GM21576 (cell line): ENCODE measurements at regions not wholly inside any gene's neighbourhood (a gene's known extent, or its start where the extent isn't known, plus 50 kb on each side); places are given as distances from the start of the nearest gene placed in this dataset.
"Not testable (repeated sequence)": the region's sequence is repeated elsewhere in the genome, so short reads cannot be mapped to it uniquely, and the experiment has no call there.

Experiments
- ATAC-seq: cut with Tn5 transposase; IDR thresholded peaks from one replicate; pipeline ENCODE4 v1.9.1; 2021; ENCODE audit warnings: mild to moderate bottlenecking, moderate library complexity; ENCODE audit not compliant: unreplicated experiment

DNA sequence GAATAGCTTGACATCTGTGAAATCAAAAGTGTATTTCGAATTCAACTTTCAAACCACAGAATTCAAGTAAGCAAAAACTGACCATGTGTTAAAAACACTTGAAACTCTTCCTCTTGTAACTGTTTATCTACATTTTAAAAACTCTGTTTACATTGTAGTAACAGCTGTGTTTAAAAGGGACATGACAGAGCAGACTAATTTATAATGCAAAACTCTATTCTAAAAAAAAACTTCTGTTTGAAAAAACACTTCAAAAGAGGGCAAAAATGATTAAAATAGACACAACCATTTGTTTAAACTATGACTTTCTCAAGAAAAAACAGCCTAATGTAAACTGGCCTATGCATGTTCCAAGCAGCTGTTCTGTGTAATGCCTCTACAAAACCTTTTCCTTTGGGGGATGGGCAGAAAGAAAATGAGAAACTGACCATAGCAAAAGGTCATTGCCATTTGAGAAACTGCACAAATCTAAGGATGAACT is 149.1 kb upstream of the HMGA2 start:
- no peak for ATAC-seq

- ATAC-seq = not testable (repeated sequence)
Observed at GRCh38 chr12:65678172-65678571, 146.1 kb upstream of the HMGA2 start.

- ATAC-seq = no peak
Observed at GRCh38 chr12:65681226-65681625, 143.1 kb upstream of the HMGA2 start.

DNA sequence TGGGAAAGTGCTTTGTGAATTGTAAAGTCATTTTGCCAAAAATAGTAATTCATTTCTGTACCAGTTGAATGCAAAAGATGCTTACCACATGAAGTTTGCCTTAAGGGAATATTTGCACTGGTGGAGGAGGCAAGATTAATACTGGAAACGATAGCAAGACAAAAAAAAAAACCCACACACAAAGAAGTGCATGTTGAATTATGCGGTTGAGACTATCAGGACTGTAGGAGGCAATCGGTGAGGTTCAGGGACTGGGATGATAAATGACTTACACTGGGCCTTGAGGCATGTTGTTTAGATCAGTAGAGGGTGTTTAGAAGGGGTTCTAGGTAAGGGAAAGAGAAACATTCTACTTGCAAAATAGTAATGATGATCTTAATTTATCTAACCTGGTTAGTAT is 142.2 kb upstream of the HMGA2 start:
- ATAC-seq = no peak

- ATAC-seq = no peak
Observed at GRCh38 chr12:65684906-65685305, 139.4 kb upstream of the HMGA2 start.

- ATAC-seq = no peak
Observed at GRCh38 chr12:65685514-65685913, 138.8 kb upstream of the HMGA2 start.

- ATAC-seq = no peak
Observed at GRCh38 chr12:65689508-65689907, 134.8 kb upstream of the HMGA2 start.

DNA sequence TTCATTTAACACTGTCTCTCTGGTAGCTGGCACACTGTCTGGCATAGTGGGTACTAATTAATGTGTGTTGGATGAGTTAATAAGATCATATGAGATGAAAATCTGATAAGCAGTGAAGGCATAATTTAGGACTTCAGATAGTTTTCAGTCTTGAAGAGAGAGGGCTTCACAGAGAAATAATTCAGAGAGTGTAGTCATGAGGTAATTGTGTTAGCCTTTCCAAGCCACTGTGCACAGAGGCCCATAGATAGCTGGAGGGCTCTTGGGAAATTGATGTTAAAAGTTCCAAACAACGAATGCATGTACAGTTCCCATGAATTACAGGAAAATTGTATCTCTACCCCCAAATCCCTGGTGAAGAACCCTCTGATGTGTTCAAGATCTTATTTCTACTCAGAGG is 133.8 kb upstream of the HMGA2 start:
- no peak for ATAC-seq

GRCh38 chr12:65694130-65694529 is 130.2 kb upstream of the HMGA2 start:
- no peak for ATAC-seq

GRCh38 chr12:65695113-65695865 is 129.0 kb upstream of the HMGA2 start:
- ATAC-seq = no peak

DNA sequence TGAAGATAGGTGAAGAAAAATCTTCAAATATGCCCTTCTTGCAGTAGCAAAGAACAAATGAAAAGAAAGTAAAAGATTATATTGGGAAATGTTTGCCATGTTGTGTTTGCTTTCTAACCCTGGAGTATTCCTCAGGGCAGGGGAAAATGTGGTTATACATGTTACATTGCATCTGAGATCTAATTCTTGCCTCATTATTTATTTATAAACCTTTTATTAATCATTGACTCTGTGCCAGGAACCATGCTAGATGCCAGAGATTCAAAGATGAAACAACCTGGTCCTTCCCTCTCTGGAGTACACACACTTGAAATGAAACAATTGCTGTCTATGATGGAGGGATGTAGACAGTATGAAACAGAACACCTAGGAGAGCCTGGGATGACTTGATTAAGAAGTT is 128.1 kb upstream of the HMGA2 start:
- ATAC-seq = no peak

GRCh38 chr12:65699251-65699650 is 125.0 kb upstream of the HMGA2 start:
- no peak for ATAC-seq

DNA sequence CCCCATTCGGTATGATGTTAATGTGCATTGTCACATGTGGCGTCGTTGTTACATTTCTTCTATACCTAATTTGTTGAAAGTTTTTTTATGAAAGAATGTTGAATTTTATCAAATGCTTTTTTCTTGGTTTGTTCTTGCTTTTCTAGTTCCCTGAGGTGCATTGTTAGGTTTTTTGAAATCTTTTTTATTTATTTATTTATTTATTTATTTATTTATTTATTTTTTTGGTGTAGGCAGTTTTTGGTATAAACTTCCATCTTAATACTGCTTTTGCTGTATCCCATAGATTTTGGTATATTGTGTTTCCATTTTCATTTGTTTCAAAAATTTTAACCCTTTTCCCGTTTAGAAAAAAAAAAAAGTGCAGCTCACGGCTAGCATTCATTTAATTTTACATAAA is 121.1 kb upstream of the HMGA2 start:
- ATAC-seq = no peak

DNA sequence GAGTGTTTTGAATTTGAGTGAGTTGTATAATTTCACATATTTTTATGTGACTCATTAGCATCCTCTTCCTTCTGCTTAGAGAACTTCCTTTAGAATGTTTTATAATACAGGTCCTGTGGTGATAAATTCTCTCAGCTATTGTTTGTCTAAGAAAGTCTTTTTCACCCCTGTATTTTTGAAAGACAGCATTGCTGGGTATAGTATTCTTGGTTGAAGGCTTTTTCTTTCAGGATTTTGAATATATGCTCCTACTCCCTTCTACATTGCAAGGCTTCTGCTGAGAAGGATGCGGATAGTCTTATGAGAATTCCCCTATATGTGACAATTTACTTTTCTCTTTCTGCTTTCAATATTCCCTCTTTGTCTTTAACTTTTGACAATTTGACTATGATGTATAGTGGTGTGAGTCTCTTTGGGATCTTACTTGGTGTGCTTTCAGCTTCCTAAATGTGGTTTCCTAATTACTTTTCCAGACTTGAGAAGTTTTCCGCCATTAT is 118.9 kb upstream of the HMGA2 start:
- ATAC-seq = no peak

DNA sequence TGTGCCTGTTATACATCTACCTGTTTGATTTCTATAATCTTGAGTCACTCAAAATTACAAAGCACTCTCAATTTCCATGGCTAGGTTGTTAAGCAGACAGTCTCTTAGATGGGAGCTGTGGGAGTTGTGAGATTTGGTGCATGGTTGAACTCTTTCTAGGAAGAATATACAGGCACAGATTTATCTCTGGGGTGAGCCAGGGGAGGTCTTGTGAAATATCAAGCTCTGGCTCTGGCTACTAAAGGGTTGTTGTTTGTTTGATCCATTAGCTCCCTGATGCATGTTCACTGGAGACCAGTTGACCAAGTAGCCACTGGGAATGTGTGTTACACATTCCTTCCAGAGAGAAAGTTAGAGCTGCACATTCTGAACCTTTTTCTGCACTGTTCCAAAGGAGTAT is 117.2 kb upstream of the HMGA2 start:
- no peak for ATAC-seq

- ATAC-seq = no peak
Observed at GRCh38 chr12:65712260-65713004, 111.9 kb upstream of the HMGA2 start.

DNA sequence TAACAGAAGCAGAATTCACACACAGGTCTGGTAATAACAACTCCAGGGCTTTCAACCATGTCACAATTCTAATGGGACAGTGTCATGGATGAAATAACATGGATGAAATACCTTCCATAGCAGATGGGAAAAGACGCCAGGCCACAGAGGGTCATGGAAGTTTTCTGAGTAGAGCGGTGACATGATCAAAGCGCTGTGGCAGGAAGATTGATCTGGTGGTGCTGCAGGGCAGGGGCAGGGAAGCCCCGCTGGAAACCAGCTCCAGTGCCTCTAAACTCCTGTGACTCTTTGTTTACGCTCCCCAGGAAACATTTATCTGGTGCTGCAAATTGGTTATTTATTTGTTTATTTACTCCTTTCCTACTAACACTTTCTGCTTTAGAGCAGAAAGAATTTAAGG is 108.3 kb upstream of the HMGA2 start:
- no peak for ATAC-seq

DNA sequence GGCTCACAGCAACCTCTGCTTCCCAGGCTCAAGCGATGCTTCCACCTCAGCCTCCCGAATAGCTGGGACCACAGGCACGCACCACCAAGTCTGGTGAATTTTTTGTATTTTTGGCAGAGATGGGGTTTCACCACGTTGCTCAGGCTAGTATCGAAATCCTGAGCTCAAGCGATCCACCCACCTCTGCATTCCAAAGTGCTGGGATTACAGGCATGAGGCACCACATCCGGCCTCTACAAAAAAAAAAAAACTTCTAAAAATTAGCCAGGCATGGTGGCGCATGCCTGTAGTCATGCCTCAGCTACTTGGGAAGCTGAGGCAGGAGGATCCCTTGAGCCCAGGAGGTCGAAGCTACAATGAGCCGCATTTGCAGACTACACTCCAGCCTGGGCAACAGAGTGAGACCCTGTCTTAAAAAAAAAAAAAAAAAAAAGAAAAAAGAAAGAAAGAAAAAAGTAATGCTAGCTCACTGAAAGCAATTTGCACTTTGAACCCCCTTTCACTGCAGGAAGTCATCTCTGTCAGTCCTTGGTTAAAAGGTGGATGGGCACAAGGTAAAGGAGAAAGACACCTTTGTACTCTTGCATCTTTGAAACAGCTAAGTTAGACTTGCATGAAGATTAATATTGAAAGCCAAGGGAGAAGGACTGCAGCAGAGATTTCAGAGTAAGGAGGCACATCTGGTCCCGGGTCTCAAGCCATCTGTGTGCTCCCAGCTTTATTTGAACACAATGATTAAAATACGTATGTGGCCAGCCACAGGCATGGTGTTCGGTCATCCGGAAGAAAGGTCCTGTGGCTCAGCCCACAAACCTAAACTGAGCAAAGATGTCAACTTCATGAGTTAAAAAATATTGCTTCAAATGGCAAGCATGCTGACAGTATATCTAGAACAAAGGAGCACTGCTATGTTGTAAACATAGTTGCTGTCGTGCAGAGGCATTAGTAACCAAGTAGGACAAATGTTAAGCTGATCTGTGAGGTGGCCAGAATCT is 103.8 kb upstream of the HMGA2 start:
- ATAC-seq = no peak

DNA sequence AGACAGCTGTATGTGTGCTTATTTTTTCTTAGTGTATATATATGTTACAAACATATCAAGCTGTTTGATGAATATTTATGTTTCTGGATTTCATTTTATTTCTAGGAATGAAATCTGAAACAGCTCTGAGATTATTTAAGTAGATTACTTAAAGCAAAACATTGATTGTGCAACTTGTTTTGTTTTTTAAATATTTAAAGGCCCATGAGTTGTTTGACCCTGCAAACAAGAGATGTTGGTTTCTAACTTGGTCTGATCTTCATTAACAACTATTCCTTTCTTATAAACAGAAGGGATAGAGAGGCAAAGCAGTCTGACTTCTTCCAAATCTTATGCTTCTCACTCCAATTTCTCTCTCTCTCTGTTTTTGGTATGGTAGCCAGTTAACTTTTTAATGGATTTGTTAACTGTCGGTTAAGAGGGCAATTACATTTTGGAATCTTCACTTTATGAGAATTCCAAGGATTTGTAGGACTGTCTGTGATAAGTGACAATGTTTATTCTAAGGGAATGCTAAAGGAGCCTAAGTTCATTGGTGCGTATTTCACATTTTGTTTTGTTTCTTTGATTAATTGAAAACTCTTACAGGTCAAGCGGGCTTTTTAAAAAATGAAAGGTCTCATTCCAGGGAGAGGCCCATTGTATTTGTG is 102.6 kb upstream of the HMGA2 start:
- ATAC-seq = no peak

DNA sequence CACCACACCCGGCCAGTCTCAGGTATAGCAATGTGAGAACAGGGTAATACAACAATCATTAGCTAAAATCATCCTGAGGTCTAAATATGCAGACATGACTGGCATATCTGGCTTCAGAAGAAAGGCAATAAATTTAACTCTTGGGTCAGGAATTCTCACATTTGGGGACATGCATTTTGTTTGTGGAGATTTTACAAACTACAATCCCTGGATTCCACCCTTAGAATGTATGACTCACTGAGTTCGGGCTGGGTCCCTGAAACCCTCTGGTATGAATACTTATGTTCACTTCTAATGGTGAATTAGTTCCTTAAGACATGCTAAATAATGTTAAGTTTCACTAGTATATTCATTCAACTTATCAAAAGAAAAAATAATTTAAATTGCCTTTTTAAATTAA is 98.9 kb upstream of the HMGA2 start:
- ATAC-seq = no peak

DNA sequence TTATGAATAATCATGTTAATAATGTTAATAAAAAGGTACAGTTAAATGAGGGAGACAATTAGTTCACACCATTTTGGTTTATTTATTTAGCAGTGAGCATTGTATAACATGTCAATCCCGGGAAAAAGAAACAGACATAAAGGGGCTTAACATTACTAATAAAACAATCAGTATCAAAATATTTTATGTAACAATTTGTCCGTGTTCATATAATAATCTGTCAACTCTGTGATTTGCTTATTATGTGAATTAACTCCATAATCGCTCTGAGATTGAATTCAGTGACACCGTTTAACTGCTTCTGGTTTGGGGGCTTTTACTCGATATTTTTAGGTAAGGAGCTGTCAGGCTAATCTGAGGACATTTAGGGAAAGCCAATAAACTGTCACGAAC is 95.8 kb upstream of the HMGA2 start:
- ATAC-seq = no peak
